Prostate gland (tissue), 2 donors: ENCODE measurements at regions not wholly inside any gene's neighbourhood (a gene's known extent, or its start where the extent isn't known, plus 50 kb on each side); places are given as distances from the start of the nearest gene placed in this dataset.

Experiments used
- DNase-seq: peaks from one replicate; pipeline ENCODE4 v3.0.0-alpha.2; 2019; ENCODE audit warnings: low spot score
- H3K27ac ChIP-seq, 2 donors: fragments of 200-600 bp; sonication (generic); 2 replicates each; pipeline ENCODE4 v1.5.1; 2017 to 2019
- H3K27me3 ChIP-seq: fragments of 200-600 bp; sonication (generic); replicated peaks from 2 replicates; pipeline ENCODE4 v1.5.1; 2019; ENCODE audit not compliant: insufficient read depth
- H3K36me3 ChIP-seq, 2 donors: fragments of 200-600 bp; sonication (generic); 1 replicate in 1 of 2; 2 replicates in 1 of 2; pipeline versions ENCODE4 v1.5.1 to v1.8.1; 2017 to 2019
- H3K4me1 ChIP-seq: fragments of 200-600 bp; sonication (generic); replicated peaks from 2 replicates; pipeline ENCODE4 v1.5.1; 2019
- H3K4me3 ChIP-seq, 2 donors: fragments of 200-600 bp; sonication (generic); 2 replicates each; pipeline ENCODE4 v1.5.1; 2017 to 2019
- H3K9me3 ChIP-seq: fragments of 200-600 bp; sonication (generic); 2 replicates; pipeline ENCODE4 v1.5.1; 2017
- CTCF ChIP-seq, 4 experiments: fragments of 200-600 bp in 2 of 4; fragments of 450-650 bp in 2 of 4; sonication (generic) in 2 of 4; IDR thresholded peaks; 1 replicate in 3 of 4; 2 replicates in 1 of 4; pipeline ENCODE4 v1.5.1; 2016 to 2019; ENCODE audit warnings: antibody characterized with exemption in 4 of 4, mild to moderate bottlenecking in 2 of 4, moderate library complexity in 2 of 4
- POLR2A ChIP-seq: fragments of 450-650 bp; IDR thresholded peaks from one replicate; pipeline ENCODE4 v1.6.1; 2016; ENCODE audit warnings: antibody characterized with exemption, mild to moderate bottlenecking
- POLR2AphosphoS5 ChIP-seq: sonication (generic); formaldehyde crosslinking; IDR thresholded peaks from one replicate; pipeline ENCODE4 v1.6.1; 2017; ENCODE audit warnings: antibody characterized with exemption
- WGBS: methylation state at CpG from one replicate; pipeline ENCODE4 v1.1.5; 2018; 5-methylcytosine and 5-hydroxymethylcytosine counted together
- intact Hi-C: fragments of 100-400 bp; cut with DNase I; formaldehyde crosslinking; loops from one replicate; pipeline ENCODE4 v1.14.2; 2022

- no peak for DNase-seq
- Histone ChIP-seq H3K36me3 (no peaks in the 10 kb centered on the region), H3K27ac (no peak overlapping the region), H3K9me3 (no peaks in the 10 kb centered on the region), H3K4me3 (no peak overlapping the region), H3K27me3 (no peaks in the 10 kb centered on the region), H3K4me1 (peaks cover 4% of the 10 kb centered on the region)
- intact Hi-C loops = no loop called here
- WGBS = 68% methylated on average over 8 of the region's 8 CpGs
- TF ChIP-seq POLR2A (no peak), CTCF (IDR thresholded peaks at IDR 0.05) (no peak), POLR2AphosphoS5 (no peak)
Measured at GRCh38 chr13:30024125-30024865, 173.9 kb upstream of the UBL3 start.

DNA sequence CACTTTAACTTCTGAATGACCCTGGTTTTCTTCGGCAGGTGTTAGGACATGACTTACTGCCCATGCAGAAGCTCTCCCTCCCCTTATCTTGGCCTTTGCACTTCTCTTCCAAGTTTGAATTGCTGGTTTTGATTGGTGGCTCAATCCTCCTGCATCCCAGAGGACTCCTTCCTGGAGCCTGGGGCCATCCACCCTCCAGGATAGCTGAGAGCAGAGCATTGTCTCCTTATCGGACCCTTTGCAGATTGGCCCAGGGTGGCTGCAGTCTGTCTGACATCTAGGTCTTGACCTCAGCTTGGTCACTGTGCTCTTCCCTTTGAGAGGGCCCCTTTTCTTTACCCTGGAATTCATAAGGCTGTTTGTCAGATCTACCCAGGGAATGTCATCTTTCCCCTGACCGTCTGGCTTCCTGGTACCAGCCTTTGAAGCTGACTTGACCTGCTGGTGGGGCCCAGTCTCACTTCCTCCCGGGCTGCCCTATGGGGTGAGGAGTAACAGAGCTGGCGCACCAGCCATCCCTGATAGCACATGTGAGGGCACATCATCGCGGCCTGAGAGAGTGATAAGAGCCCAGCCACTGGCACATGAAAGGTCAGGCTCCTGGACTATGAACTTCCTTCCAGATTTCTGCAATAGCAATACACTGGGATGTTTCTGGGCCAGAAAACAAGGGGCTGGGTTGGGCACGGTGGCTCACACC lies 172.9 kb upstream of the UBL3 start:
- TF ChIP-seq POLR2AphosphoS5 (no peak), CTCF (IDR thresholded peaks at IDR 0.05) (no peak), POLR2A (no peak)
- no peaks in the 10 kb centered on the region for H3K27me3 ChIP-seq
- H3K9me3 ChIP-seq = no peaks in the 10 kb centered on the region
- no peak for DNase-seq
- H3K27ac ChIP-seq = no peak overlapping the region
- H3K4me1 ChIP-seq = peaks cover 4% of the 10 kb centered on the region
- 94% methylated on average over 8 of the region's 8 CpGs for WGBS
- no peak overlapping the region for H3K4me3 ChIP-seq
- intact Hi-C loops = no loop called here
- no peaks in the 10 kb centered on the region for H3K36me3 ChIP-seq

GRCh38 chr13:30022796-30023195 lies 172.4 kb upstream of the UBL3 start:
- H3K4me1 ChIP-seq = peaks cover 4% of the 10 kb centered on the region
- no peaks in the 10 kb centered on the region for H3K9me3 ChIP-seq
- H3K4me3 ChIP-seq = no peak overlapping the region
- TF ChIP-seq POLR2AphosphoS5 (no peak), POLR2A (no peak), CTCF (IDR thresholded peaks at IDR 0.05) (no peak)
- no peaks in the 10 kb centered on the region for H3K27me3 ChIP-seq
- 79% methylated on average over 2 of the region's 2 CpGs for WGBS
- no peak overlapping the region for H3K27ac ChIP-seq
- intact Hi-C loops = no loop called here
- no peaks in the 10 kb centered on the region for H3K36me3 ChIP-seq
- no peak for DNase-seq

- DNase-seq = no peak
- Histone ChIP-seq H3K27ac (no peak overlapping the region), H3K36me3 (no peaks in the 10 kb centered on the region), H3K4me3 (no peak overlapping the region), H3K9me3 (no peaks in the 10 kb centered on the region), H3K4me1 (no peaks in the 10 kb centered on the region), H3K27me3 (no peaks in the 10 kb centered on the region)
- WGBS = 88% methylated on average over 10 of the region's 10 CpGs
- TF ChIP-seq CTCF (IDR thresholded peaks at IDR 0.05) (no peak), POLR2AphosphoS5 (no peak), POLR2A (no peak)
- intact Hi-C loops = no loop called here
Measured at GRCh38 chr13:30022256-30022655, 171.8 kb upstream of the UBL3 start.

GRCh38 chr13:30021611-30022010 lies 171.2 kb upstream of the UBL3 start:
- Histone ChIP-seq H3K4me3 (no peak overlapping the region), H3K27me3 (no peaks in the 10 kb centered on the region), H3K27ac (no peak overlapping the region), H3K36me3 (no peaks in the 10 kb centered on the region), H3K4me1 (no peaks in the 10 kb centered on the region), H3K9me3 (no peaks in the 10 kb centered on the region)
- intact Hi-C loops = no loop called here
- 39% methylated on average over 2 of the region's 2 CpGs for WGBS
- TF ChIP-seq CTCF (IDR thresholded peaks at IDR 0.05) = no peak
- TF ChIP-seq POLR2AphosphoS5 = no peak
- TF ChIP-seq POLR2A = no peak
- DNase-seq = no peak
